ENCODE measurements at regions not wholly inside any gene's neighbourhood (a gene's known extent, or its start where the extent isn't known, plus 50 kb on each side); places are given as distances from the start of the nearest gene placed in this dataset.

- no peak for ATAC-seq
- H3K36me3 ChIP-seq (ENCODE audit: control insufficient read depth, insufficient read depth, low read length) = no peaks in the 10 kb centered on the region
Observed at GRCh38 chr1:102103646-102104045, 106.9 kb upstream of the OLFM3 start.

GRCh38 chr1:102102276-102102780 lies 105.6 kb upstream of the OLFM3 start:
- POLR2A ChIA-PET = no interaction called here

More at GRCh38 chr1:102103646-102104045, 106.9 kb upstream of the OLFM3 start:
- BruUV-seq (replicated peaks) = no TSS peak
- DNase-seq (ENCODE audit: low read depth, low spot score) = no peak
- Histone ChIP-seq H3K4me1 (ENCODE audit: control insufficient read depth, insufficient read depth, low read length) (no peaks in the 10 kb centered on the region), H3K9me3 (ENCODE audit: control insufficient read depth, insufficient read depth, low read depth, low read length) (no peaks in the 10 kb centered on the region), H3K27me3 (ENCODE audit: control insufficient read depth, insufficient read depth, low read length) (no peaks in the 10 kb centered on the region), H3K27ac (ENCODE audit: low read length) (no peak overlapping the region), H3K4me3 (ENCODE audit: low read depth in 2 of 2, low read length in 2 of 2) (no peak overlapping the region)
- in situ Hi-C loops (cut with HindIII; ENCODE audit: low pct_unique_long_range_greater_than_20kb, low sequenced_read_pairs) (no loop called here), intact Hi-C loops (cut with micrococcal nuclease; ENCODE audit: unreplicated experiment) (no loop called here)
- ChIA-PET CTCF (interaction anchor here (0.5 kb wide), 1 partner anchor 154 kb away, joined by 4 read pairs; no protein-coding TSS in a partner anchor), POLR2A (no interaction called here)
- no peak for TF ChIP-seq SIN3A (IDR thresholded peaks at IDR 0.05; ENCODE audit: borderline replicate concordance, insufficient read depth, low read depth, low read length)
- TF ChIP-seq TCF7L2 (IDR thresholded peaks at IDR 0.05; ENCODE audit: low read depth, low read length) = no peak
- TF ChIP-seq CTCF (IDR thresholded peaks at IDR 0.05) = no peak
- TF ChIP-seq REST (IDR thresholded peaks at IDR 0.05; ENCODE audit: insufficient read depth in 1 of 2, low read depth in 2 of 2, low read length in 1 of 2) = no peak
- TF ChIP-seq POLR2AphosphoS5 (IDR thresholded peaks at IDR 0.05; ENCODE audit: low read depth, low read length) = no peak

More at GRCh38 chr1:102102276-102102780, 105.6 kb upstream of the OLFM3 start:
- Histone ChIP-seq H3K4me3 (ENCODE audit: low read depth in 2 of 2, low read length in 2 of 2) (no peak overlapping the region), H3K9me3 (ENCODE audit: control insufficient read depth, insufficient read depth, low read depth, low read length) (no peaks in the 10 kb centered on the region), H3K27me3 (ENCODE audit: control insufficient read depth, insufficient read depth, low read length) (no peaks in the 10 kb centered on the region), H3K36me3 (ENCODE audit: control insufficient read depth, insufficient read depth, low read length) (no peaks in the 10 kb centered on the region), H3K4me1 (ENCODE audit: control insufficient read depth, insufficient read depth, low read length) (no peaks in the 10 kb centered on the region), H3K27ac (ENCODE audit: low read length) (no peak overlapping the region)
- CTCF ChIA-PET = no interaction called here
- no TSS peak for BruUV-seq (replicated peaks)
- in situ Hi-C loops (cut with HindIII; ENCODE audit: low pct_unique_long_range_greater_than_20kb, low sequenced_read_pairs) = no loop called here
- no peak for TF ChIP-seq TCF7L2 (IDR thresholded peaks at IDR 0.05; ENCODE audit: low read depth, low read length)
- TF ChIP-seq SIN3A (IDR thresholded peaks at IDR 0.05; ENCODE audit: borderline replicate concordance, insufficient read depth, low read depth, low read length) = no peak
- TF ChIP-seq REST (IDR thresholded peaks at IDR 0.05; ENCODE audit: insufficient read depth in 1 of 2, low read depth in 2 of 2, low read length in 1 of 2) = no peak
- no peak for TF ChIP-seq POLR2AphosphoS5 (IDR thresholded peaks at IDR 0.05; ENCODE audit: low read depth, low read length)
- no peak for TF ChIP-seq CTCF (IDR thresholded peaks at IDR 0.05)
- intact Hi-C loops (cut with micrococcal nuclease; ENCODE audit: unreplicated experiment) = no loop called here
- ATAC-seq = no peak
- DNase-seq (ENCODE audit: low read depth, low spot score) = no peak

Measured in Panc1 (cell line).